GM19467 (cell line): ENCODE measurements at regions not wholly inside any gene's neighbourhood (a gene's known extent, or its start where the extent isn't known, plus 50 kb on each side); places are given as distances from the start of the nearest gene placed in this dataset.

Experiments
- ATAC-seq: cut with Tn5 transposase; IDR thresholded peaks from one replicate; pipeline ENCODE4 v1.9.1; 2021; ENCODE audit warnings: mild to moderate bottlenecking, moderate library complexity; ENCODE audit not compliant: unreplicated experiment

- ATAC-seq: no peak
These were observed 57.6 kb upstream of the KCNG1 start for GRCh38 chr20:51080516-51080915.

- no peak for ATAC-seq
These were observed 56.6 kb upstream of the KCNG1 start for GRCh38 chr20:51079488-51079887.

GRCh38 chr20:51077686-51078060 lies 54.8 kb upstream of the KCNG1 start:
- no peak for ATAC-seq

GRCh38 chr20:51076786-51077685 lies 54.1 kb upstream of the KCNG1 start:
- no peak for ATAC-seq

- no peak for ATAC-seq
These were observed 51.2 kb upstream of the KCNG1 start for GRCh38 chr20:51074062-51074461.
